Type B pancreatic cell (in vitro differentiated cells): ENCODE measurements at regions not wholly inside any gene's neighbourhood (a gene's known extent, or its start where the extent isn't known, plus 50 kb on each side); places are given as distances from the start of the nearest gene placed in this dataset.

Experiments
- DNase-seq: peaks from one replicate; pipeline ENCODE4 v3.0.0; 2021; ENCODE audit warnings: mixed read lengths; ENCODE audit not compliant: unreplicated experiment; ENCODE audit errors: extremely low spot score
- H3K27ac Mint-ChIP-seq: 2 replicates; pipeline ENCODE4 v1.8.0; 2021; ENCODE audit warnings: mild to moderate bottlenecking, mixed read lengths
- H3K27me3 Mint-ChIP-seq: 2 replicates; pipeline ENCODE4 v1.8.0; 2021; ENCODE audit warnings: mixed read lengths
- H3K36me3 Mint-ChIP-seq: 2 replicates; pipeline ENCODE4 v1.8.0; 2021; ENCODE audit warnings: mixed read lengths
- H3K4me1 Mint-ChIP-seq: one replicate; pipeline ENCODE4 v1.8.0; 2021; ENCODE audit warnings: mixed read lengths; ENCODE audit not compliant: unreplicated experiment
- H3K4me3 Mint-ChIP-seq: 2 replicates; pipeline ENCODE4 v1.8.0; 2021; ENCODE audit warnings: mild to moderate bottlenecking, mixed read lengths
- H3K9me3 Mint-ChIP-seq: 2 replicates; pipeline ENCODE4 v1.8.0; 2021; ENCODE audit warnings: mixed read lengths
- TF ChIP-seq, protein P1 (sequence below): fragments of 200-600 bp; sonication (generic); conservative IDR thresholded peaks from 2 replicates; pipeline ENCODE4 v1.5.0; 2021; ENCODE audit warnings: antibody characterized with exemption, mild to moderate bottlenecking

DNA sequence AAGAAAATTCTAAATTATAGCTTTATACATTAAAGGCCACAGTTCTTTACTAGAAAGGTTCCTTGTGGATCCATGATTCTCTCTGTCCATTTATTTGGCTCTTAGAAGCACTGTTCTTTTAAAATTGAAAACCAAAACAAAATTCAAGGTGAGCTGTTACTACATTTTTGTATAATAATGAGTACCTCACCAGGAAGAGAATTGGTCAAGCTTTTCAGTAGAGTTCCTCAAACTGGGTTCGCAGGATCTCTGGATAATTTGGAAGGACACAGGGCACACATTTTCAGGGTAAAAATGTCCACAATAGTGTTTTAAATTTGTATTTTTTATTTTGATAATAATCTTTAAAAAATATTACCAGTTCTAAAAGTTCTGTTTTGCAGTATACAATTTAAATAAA lies 93.0 kb downstream of the PPP1R3A start:
- Mint-ChIP-seq H3K27ac (no peak overlapping the region), H3K36me3 (no peaks in the 10 kb centered on the region), H3K27me3 (no peaks in the 10 kb centered on the region), H3K9me3 (no peaks in the 10 kb centered on the region), H3K4me3 (no peak overlapping the region), H3K4me1 (peaks cover 6% of the 10 kb centered on the region)
- DNase-seq = no peak
- TF ChIP-seq, protein P1, sequence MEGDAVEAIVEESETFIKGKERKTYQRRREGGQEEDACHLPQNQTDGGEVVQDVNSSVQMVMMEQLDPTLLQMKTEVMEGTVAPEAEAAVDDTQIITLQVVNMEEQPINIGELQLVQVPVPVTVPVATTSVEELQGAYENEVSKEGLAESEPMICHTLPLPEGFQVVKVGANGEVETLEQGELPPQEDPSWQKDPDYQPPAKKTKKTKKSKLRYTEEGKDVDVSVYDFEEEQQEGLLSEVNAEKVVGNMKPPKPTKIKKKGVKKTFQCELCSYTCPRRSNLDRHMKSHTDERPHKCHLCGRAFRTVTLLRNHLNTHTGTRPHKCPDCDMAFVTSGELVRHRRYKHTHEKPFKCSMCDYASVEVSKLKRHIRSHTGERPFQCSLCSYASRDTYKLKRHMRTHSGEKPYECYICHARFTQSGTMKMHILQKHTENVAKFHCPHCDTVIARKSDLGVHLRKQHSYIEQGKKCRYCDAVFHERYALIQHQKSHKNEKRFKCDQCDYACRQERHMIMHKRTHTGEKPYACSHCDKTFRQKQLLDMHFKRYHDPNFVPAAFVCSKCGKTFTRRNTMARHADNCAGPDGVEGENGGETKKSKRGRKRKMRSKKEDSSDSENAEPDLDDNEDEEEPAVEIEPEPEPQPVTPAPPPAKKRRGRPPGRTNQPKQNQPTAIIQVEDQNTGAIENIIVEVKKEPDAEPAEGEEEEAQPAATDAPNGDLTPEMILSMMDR = no peak

DNA sequence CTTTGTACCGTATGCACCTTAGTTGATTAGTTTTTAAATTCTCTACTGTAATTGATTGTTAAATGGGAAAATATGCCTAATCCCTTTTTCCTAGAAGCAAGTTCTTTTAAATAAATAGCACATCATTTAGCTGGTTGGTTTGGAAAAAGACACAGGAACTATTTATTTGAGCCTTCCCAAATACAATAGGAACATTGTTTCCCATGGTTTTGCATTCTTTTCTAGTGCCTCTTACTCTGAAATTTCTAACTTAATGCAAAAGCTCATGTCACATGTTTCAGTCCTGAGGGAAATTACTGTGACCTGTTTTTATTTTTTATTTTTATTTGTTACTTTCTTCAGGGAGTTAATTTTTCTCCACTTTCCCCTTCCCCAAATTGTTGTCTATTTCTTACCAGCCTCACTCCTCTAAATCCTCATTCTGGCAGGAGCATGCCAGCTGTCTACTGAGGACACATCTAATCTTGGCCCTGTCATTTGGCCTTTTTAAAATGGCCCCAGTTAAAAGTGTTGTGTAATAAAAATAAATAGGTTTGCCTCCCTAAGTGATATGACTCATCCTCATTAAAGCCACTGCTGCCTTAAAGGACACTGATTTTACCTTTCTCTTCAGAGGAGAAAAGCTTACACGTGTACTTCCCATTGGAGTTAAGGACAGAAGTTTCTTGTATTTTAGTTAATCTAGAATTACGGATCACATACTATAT lies 94.5 kb downstream of the PPP1R3A start:
- Mint-ChIP-seq H3K36me3 (no peaks in the 10 kb centered on the region), H3K4me3 (no peak overlapping the region), H3K9me3 (no peaks in the 10 kb centered on the region), H3K27ac (no peak overlapping the region), H3K4me1 (peaks cover 6% of the 10 kb centered on the region), H3K27me3 (no peaks in the 10 kb centered on the region)
- no peak for DNase-seq
- TF ChIP-seq, protein P1 = no peak

- no peaks in the 10 kb centered on the region for H3K36me3 Mint-ChIP-seq
- no peak for DNase-seq
- no peaks in the 10 kb centered on the region for H3K9me3 Mint-ChIP-seq
- no peak overlapping the region for H3K27ac Mint-ChIP-seq
- H3K27me3 Mint-ChIP-seq = no peaks in the 10 kb centered on the region
- H3K4me3 Mint-ChIP-seq = no peak overlapping the region
- TF ChIP-seq, protein P1 = no peak
- H3K4me1 Mint-ChIP-seq = peaks cover 4% of the 10 kb centered on the region
Observed at GRCh38 chr7:113819474-113819873, 99.3 kb downstream of the PPP1R3A start.

DNA sequence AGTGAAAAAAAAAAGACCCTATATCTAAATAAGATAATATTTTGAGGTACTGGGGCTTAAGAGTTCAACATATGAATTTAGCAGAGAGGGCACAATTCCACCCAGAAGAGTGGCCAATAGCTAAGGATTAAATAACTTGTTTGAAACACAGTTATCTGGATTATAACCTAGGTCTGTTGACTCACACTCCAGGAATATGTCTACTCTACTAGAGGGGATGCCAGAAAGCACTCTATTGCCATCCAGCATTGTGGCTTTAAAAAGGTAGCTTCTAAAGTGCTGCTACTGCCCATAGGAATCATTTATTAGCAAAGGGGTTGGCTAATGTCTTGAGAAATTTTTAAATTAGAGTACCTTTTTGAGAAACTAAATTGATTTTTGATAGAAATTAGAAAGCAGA lies 102.2 kb downstream of the PPP1R3A start:
- H3K4me1 Mint-ChIP-seq = no peaks in the 10 kb centered on the region
- no peak overlapping the region for H3K27ac Mint-ChIP-seq
- no peak overlapping the region for H3K4me3 Mint-ChIP-seq
- H3K36me3 Mint-ChIP-seq = no peaks in the 10 kb centered on the region
- no peak for DNase-seq
- no peaks in the 10 kb centered on the region for H3K9me3 Mint-ChIP-seq
- TF ChIP-seq, protein P1 = no peak
- no peaks in the 10 kb centered on the region for H3K27me3 Mint-ChIP-seq

GRCh38 chr7:113813471-113813870 lies 105.3 kb downstream of the PPP1R3A start:
- Mint-ChIP-seq H3K27me3 (no peaks in the 10 kb centered on the region), H3K27ac (no peak overlapping the region)

More at GRCh38 chr7:113813471-113813870, 105.3 kb downstream of the PPP1R3A start:
- TF ChIP-seq, protein P1 = no peak
- Mint-ChIP-seq H3K9me3 (peaks cover 5% of the 10 kb centered on the region), H3K4me1 (no peaks in the 10 kb centered on the region), H3K4me3 (no peak overlapping the region), H3K36me3 (no peaks in the 10 kb centered on the region)
- DNase-seq = no peak
